Colonic mucosa (tissue), 4 donors: ENCODE measurements at regions not wholly inside any gene's neighbourhood (a gene's known extent, or its start where the extent isn't known, plus 50 kb on each side); places are given as distances from the start of the nearest gene placed in this dataset.

Experiments
- DNase-seq: peaks from one replicate; pipeline ENCODE4 v3.0.0-alpha.2; 2020
- H3K27ac ChIP-seq: fragments of 200-600 bp; one replicate; pipeline ENCODE4 v1.8.0; 2021
- H3K27me3 ChIP-seq: fragments of 200-600 bp; one replicate; pipeline ENCODE4 v1.8.0; 2021
- H3K36me3 ChIP-seq: fragments of 200-600 bp; one replicate; pipeline ENCODE4 v1.8.0; 2021
- H3K4me1 ChIP-seq: fragments of 200-600 bp; one replicate; pipeline ENCODE4 v1.8.0; 2021; ENCODE audit warnings: mild to moderate bottlenecking
- H3K4me3 ChIP-seq: fragments of 200-600 bp; one replicate; pipeline ENCODE4 v1.8.0; 2021
- H3K9ac ChIP-seq, 2 donors: one replicate each; pipeline ENCODE4 v1.7.0; 2013; ENCODE audit warnings: control low read depth in 2 of 2, low read depth in 2 of 2, low read length in 2 of 2
- H3K9me3 ChIP-seq: fragments of 200-600 bp; one replicate; pipeline ENCODE4 v1.8.0; 2021
- CTCF ChIP-seq: fragments of 200-600 bp; IDR thresholded peaks from one replicate; pipeline ENCODE4 v1.8.0; 2022; ENCODE audit warnings: antibody characterized with exemption, mild to moderate bottlenecking
- intact Hi-C: fragments of 100-400 bp; cut with DNase I; formaldehyde crosslinking; loops from one replicate; pipeline ENCODE4 v1.14.1; 2022
- donor health status: healthy.
- donor health status: DM: no; HTN: no; CAD: no.
- donor health status: DM: no; HTN: no; CAD: no.

GRCh38 chr6:66429210-66429609 is 722.2 kb upstream of the EYS start:
- Histone ChIP-seq H3K27ac (no peak overlapping the region), H3K27me3 (no peaks in the 10 kb centered on the region), H3K4me1 (no peaks in the 10 kb centered on the region), H3K9ac (no peak overlapping the region), H3K4me3 (no peak overlapping the region), H3K9me3 (peaks cover under 1% of the 10 kb centered on the region), H3K36me3 (no peaks in the 10 kb centered on the region)
- no peak for TF ChIP-seq CTCF
- intact Hi-C loops = no loop called here
- no peak for DNase-seq

DNA sequence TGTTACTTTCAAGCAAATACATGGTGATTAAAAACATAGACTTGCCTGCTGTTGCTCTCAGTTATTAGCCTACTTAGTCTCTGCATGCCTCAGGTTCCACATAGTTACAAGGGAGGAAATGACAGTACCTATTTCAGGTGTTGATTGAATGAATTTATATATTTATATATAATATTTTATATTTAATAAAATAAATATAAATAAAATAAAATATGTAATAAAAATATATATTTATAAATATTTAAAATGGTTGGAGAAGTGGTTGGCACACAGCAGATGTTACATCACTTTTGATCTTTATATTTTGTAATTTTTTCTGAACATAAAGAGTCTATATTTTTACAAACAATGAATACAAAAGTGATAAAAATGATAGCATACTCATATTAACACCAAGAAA is 716.0 kb upstream of the EYS start:
- H3K36me3 ChIP-seq = no peaks in the 10 kb centered on the region
- no peak for TF ChIP-seq CTCF

DNA sequence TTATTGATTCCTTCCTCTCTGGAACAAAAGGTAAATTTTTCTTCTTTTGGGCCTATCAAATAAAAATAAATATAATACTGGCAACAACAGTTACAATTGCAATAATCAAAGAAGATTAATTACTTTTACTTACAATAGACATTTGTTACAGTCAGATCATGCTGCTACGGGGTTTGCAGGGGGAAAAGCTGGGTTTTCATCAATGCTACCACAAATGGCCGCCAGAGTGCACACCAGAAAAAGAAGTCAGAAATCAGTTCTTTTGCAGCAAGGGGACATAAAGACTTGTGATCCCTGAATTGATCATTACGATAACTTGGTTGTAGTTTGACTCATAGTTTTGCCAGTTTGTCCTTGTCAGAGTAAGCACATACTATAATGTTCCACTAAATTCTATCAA is 714.5 kb upstream of the EYS start:
- peaks cover 4% of the 10 kb centered on the region for H3K9me3 ChIP-seq
- TF ChIP-seq CTCF = no peak
- no peaks in the 10 kb centered on the region for H3K27me3 ChIP-seq
- H3K4me3 ChIP-seq = no peak overlapping the region
- no peaks in the 10 kb centered on the region for H3K4me1 ChIP-seq
- no peak for DNase-seq
- no peak overlapping the region for H3K27ac ChIP-seq
- intact Hi-C loops = no loop called here
- H3K36me3 ChIP-seq = no peaks in the 10 kb centered on the region
- H3K9ac ChIP-seq = no peak overlapping the region

More for the DNA sequence above, 716.0 kb upstream of the EYS start:
- DNase-seq = no peak
- Histone ChIP-seq H3K4me1 (no peaks in the 10 kb centered on the region), H3K27ac (no peak overlapping the region), H3K27me3 (no peaks in the 10 kb centered on the region), H3K4me3 (no peak overlapping the region), H3K9ac (no peak overlapping the region), H3K9me3 (peaks cover 4% of the 10 kb centered on the region)
- intact Hi-C loops = no loop called here

DNA sequence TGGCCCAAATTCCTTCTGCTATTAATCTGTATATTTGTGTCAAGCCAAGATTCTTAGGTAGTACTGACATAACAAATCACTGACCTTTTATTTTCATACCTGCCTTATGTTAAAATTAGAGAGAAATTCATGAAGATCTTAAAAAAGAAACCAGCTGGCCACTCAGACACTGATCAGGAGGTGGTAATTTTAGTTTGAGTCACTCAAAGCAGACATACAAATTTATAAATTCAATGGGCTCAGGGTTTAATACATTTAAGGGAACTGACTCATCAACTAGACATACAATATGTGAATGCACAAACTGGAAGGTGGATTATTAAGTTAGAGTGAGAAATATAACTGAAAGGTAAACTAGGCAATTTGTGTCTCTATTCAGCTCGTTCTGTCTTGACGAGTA is 711.9 kb upstream of the EYS start:
- no peak for TF ChIP-seq CTCF
- no peak overlapping the region for H3K4me3 ChIP-seq
- no peak overlapping the region for H3K27ac ChIP-seq
- no peaks in the 10 kb centered on the region for H3K36me3 ChIP-seq
- no peak overlapping the region for H3K9ac ChIP-seq
- intact Hi-C loops = no loop called here
- H3K4me1 ChIP-seq = no peaks in the 10 kb centered on the region
- DNase-seq = no peak
- H3K27me3 ChIP-seq = no peaks in the 10 kb centered on the region
- H3K9me3 ChIP-seq = peaks cover under 1% of the 10 kb centered on the region

- intact Hi-C loops = no loop called here
- H3K36me3 ChIP-seq = no peaks in the 10 kb centered on the region
- H3K4me3 ChIP-seq = no peak overlapping the region
- H3K9ac ChIP-seq = no peak overlapping the region
- H3K27me3 ChIP-seq = no peaks in the 10 kb centered on the region
- no peaks in the 10 kb centered on the region for H3K9me3 ChIP-seq
- no peak overlapping the region for H3K27ac ChIP-seq
- no peaks in the 10 kb centered on the region for H3K4me1 ChIP-seq
- no peak for TF ChIP-seq CTCF
- DNase-seq = no peak
Measured at GRCh38 chr6:66403966-66404365, 696.9 kb upstream of the EYS start.

- H3K4me1 ChIP-seq = no peaks in the 10 kb centered on the region
- no peak for DNase-seq
Measured at GRCh38 chr6:66402873-66403272, 695.8 kb upstream of the EYS start.

More at GRCh38 chr6:66402873-66403272, 695.8 kb upstream of the EYS start:
- no peak for TF ChIP-seq CTCF
- H3K9me3 ChIP-seq = no peaks in the 10 kb centered on the region
- intact Hi-C loops = no loop called here
- H3K4me3 ChIP-seq = no peak overlapping the region
- no peak overlapping the region for H3K27ac ChIP-seq
- no peaks in the 10 kb centered on the region for H3K27me3 ChIP-seq
- H3K36me3 ChIP-seq = no peaks in the 10 kb centered on the region
- H3K9ac ChIP-seq = no peak overlapping the region
